Prostate gland (tissue), 2 donors: ENCODE measurements at regions not wholly inside any gene's neighbourhood (a gene's known extent, or its start where the extent isn't known, plus 50 kb on each side); places are given as distances from the start of the nearest gene placed in this dataset.

Experiments used
- POLR2A ChIP-seq: fragments of 450-650 bp; IDR thresholded peaks from one replicate; pipeline ENCODE4 v1.6.1; 2016; ENCODE audit warnings: antibody characterized with exemption, mild to moderate bottlenecking
- POLR2AphosphoS5 ChIP-seq: sonication (generic); formaldehyde crosslinking; IDR thresholded peaks from one replicate; pipeline ENCODE4 v1.6.1; 2017; ENCODE audit warnings: antibody characterized with exemption
- TF ChIP-seq, protein P1 (sequence below), 4 experiments: fragments of 200-600 bp in 2 of 4; fragments of 450-650 bp in 2 of 4; sonication (generic) in 2 of 4; IDR thresholded peaks; 1 replicate in 3 of 4; 2 replicates in 1 of 4; pipeline ENCODE4 v1.5.1; 2016 to 2019; ENCODE audit warnings: antibody characterized with exemption in 4 of 4, mild to moderate bottlenecking in 2 of 4, moderate library complexity in 2 of 4

DNA sequence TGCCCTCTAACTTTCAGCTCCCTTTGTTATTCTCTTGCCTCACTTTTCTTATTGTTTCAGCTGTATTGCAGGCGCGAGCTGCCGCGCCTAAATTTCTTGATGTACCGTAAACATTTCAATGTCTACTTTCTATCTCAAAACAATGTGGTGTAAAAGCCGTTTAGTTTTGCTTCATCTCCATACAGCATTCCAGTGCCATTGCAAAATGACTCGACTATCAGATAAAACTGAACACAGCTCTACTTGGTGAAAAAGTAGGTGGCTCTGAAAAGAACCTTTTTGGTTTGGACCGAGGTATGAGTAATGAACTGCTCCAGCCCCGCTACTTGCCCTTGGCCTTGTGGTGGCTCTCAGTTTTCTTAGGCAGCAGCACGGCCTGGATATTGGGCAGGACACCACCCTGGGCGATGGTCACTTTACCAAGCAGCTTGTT is 74.6 kb downstream of the OR2B2 start:
- TF ChIP-seq, protein P1, sequence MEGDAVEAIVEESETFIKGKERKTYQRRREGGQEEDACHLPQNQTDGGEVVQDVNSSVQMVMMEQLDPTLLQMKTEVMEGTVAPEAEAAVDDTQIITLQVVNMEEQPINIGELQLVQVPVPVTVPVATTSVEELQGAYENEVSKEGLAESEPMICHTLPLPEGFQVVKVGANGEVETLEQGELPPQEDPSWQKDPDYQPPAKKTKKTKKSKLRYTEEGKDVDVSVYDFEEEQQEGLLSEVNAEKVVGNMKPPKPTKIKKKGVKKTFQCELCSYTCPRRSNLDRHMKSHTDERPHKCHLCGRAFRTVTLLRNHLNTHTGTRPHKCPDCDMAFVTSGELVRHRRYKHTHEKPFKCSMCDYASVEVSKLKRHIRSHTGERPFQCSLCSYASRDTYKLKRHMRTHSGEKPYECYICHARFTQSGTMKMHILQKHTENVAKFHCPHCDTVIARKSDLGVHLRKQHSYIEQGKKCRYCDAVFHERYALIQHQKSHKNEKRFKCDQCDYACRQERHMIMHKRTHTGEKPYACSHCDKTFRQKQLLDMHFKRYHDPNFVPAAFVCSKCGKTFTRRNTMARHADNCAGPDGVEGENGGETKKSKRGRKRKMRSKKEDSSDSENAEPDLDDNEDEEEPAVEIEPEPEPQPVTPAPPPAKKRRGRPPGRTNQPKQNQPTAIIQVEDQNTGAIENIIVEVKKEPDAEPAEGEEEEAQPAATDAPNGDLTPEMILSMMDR (IDR thresholded peaks at IDR 0.05) = no peak
- TF ChIP-seq POLR2AphosphoS5 = no peak
- TF ChIP-seq POLR2A = no peak
